ENCODE measurements at regions not wholly inside any gene's neighbourhood (a gene's known extent, or its start where the extent isn't known, plus 50 kb on each side); places are given as distances from the start of the nearest gene placed in this dataset.

GRCh38 chr2:60294901-60295635 is 258.4 kb downstream of the BCL11A start:
- TF ChIP-seq CTCF (IDR thresholded peaks at IDR 0.05; ENCODE audit: insufficient read depth, low read length) = no peak
- no peak for TF ChIP-seq SPI1 (IDR thresholded peaks at IDR 0.05; ENCODE audit: borderline replicate concordance, low read depth)

All from HL-60 (cell line).